Colonic mucosa (tissue), 4 donors: ENCODE measurements at regions not wholly inside any gene's neighbourhood (a gene's known extent, or its start where the extent isn't known, plus 50 kb on each side); places are given as distances from the start of the nearest gene placed in this dataset.

Experiments
- DNase-seq: peaks from one replicate; pipeline ENCODE4 v3.0.0-alpha.2; 2020
- H3K27ac ChIP-seq: fragments of 200-600 bp; one replicate; pipeline ENCODE4 v1.8.0; 2021
- H3K27me3 ChIP-seq: fragments of 200-600 bp; one replicate; pipeline ENCODE4 v1.8.0; 2021
- H3K36me3 ChIP-seq: fragments of 200-600 bp; one replicate; pipeline ENCODE4 v1.8.0; 2021
- H3K4me1 ChIP-seq: fragments of 200-600 bp; one replicate; pipeline ENCODE4 v1.8.0; 2021; ENCODE audit warnings: mild to moderate bottlenecking
- H3K4me3 ChIP-seq: fragments of 200-600 bp; one replicate; pipeline ENCODE4 v1.8.0; 2021
- H3K9ac ChIP-seq, 2 donors: one replicate each; pipeline ENCODE4 v1.7.0; 2013; ENCODE audit warnings: control low read depth in 2 of 2, low read depth in 2 of 2, low read length in 2 of 2
- H3K9me3 ChIP-seq: fragments of 200-600 bp; one replicate; pipeline ENCODE4 v1.8.0; 2021
- CTCF ChIP-seq: fragments of 200-600 bp; IDR thresholded peaks from one replicate; pipeline ENCODE4 v1.8.0; 2022; ENCODE audit warnings: antibody characterized with exemption, mild to moderate bottlenecking
- intact Hi-C: fragments of 100-400 bp; cut with DNase I; formaldehyde crosslinking; loops from one replicate; pipeline ENCODE4 v1.14.1; 2022
- donor health status: healthy.
- donor health status: DM: no; HTN: no; CAD: no.
- donor health status: DM: no; HTN: no; CAD: no.

- Histone ChIP-seq H3K27me3 (no peaks in the 10 kb centered on the region), H3K27ac (no peak overlapping the region), H3K9me3 (no peaks in the 10 kb centered on the region), H3K36me3 (no peaks in the 10 kb centered on the region), H3K4me1 (no peaks in the 10 kb centered on the region), H3K9ac (no peak overlapping the region), H3K4me3 (no peak overlapping the region)
- intact Hi-C loops: no loop called here
- no peak for DNase-seq
- TF ChIP-seq CTCF: no peak
These were observed 182.7 kb upstream of the LDB2 start for GRCh38 chr4:17081179-17081578.

- TF ChIP-seq CTCF: no peak
- intact Hi-C loops: no loop called here
- no peak overlapping the region for H3K9ac ChIP-seq
- no peak for DNase-seq
- H3K4me3 ChIP-seq: no peak overlapping the region
- no peak overlapping the region for H3K27ac ChIP-seq
- H3K27me3 ChIP-seq: no peaks in the 10 kb centered on the region
- H3K36me3 ChIP-seq: no peaks in the 10 kb centered on the region
- no peaks in the 10 kb centered on the region for H3K4me1 ChIP-seq
- H3K9me3 ChIP-seq: no peaks in the 10 kb centered on the region
These were observed 178.7 kb upstream of the LDB2 start for GRCh38 chr4:17077105-17077504.

GRCh38 chr4:17072483-17072882, 174.0 kb upstream of the LDB2 start:
- DNase-seq: no peak
- H3K9ac ChIP-seq: no peak overlapping the region

GRCh38 chr4:17068891-17069290, 170.4 kb upstream of the LDB2 start:
- no peak for DNase-seq
- H3K36me3 ChIP-seq: no peaks in the 10 kb centered on the region

More at GRCh38 chr4:17072483-17072882, 174.0 kb upstream of the LDB2 start:
- intact Hi-C loops: no loop called here
- H3K27me3 ChIP-seq: no peaks in the 10 kb centered on the region
- H3K9me3 ChIP-seq: no peaks in the 10 kb centered on the region
- H3K36me3 ChIP-seq: no peaks in the 10 kb centered on the region
- no peak overlapping the region for H3K4me3 ChIP-seq
- no peak for TF ChIP-seq CTCF
- H3K27ac ChIP-seq: no peak overlapping the region
- H3K4me1 ChIP-seq: no peaks in the 10 kb centered on the region

GRCh38 chr4:17068392-17068791, 169.9 kb upstream of the LDB2 start:
- Histone ChIP-seq H3K9me3 (no peaks in the 10 kb centered on the region), H3K36me3 (no peaks in the 10 kb centered on the region), H3K27me3 (no peaks in the 10 kb centered on the region), H3K4me1 (no peaks in the 10 kb centered on the region), H3K4me3 (no peak overlapping the region), H3K27ac (no peak overlapping the region), H3K9ac (no peak overlapping the region)
- intact Hi-C loops: no loop called here
- no peak for TF ChIP-seq CTCF
- DNase-seq: no peak

More at GRCh38 chr4:17068891-17069290, 170.4 kb upstream of the LDB2 start:
- Histone ChIP-seq H3K4me3 (no peak overlapping the region), H3K9me3 (no peaks in the 10 kb centered on the region), H3K27ac (no peak overlapping the region), H3K9ac (no peak overlapping the region), H3K27me3 (no peaks in the 10 kb centered on the region), H3K4me1 (no peaks in the 10 kb centered on the region)
- no peak for TF ChIP-seq CTCF
- intact Hi-C loops: no loop called here

- no peak for TF ChIP-seq CTCF
- H3K4me1 ChIP-seq: no peaks in the 10 kb centered on the region
- no peaks in the 10 kb centered on the region for H3K36me3 ChIP-seq
- H3K9me3 ChIP-seq: no peaks in the 10 kb centered on the region
- H3K27me3 ChIP-seq: no peaks in the 10 kb centered on the region
- DNase-seq: no peak
- H3K9ac ChIP-seq: no peak overlapping the region
- intact Hi-C loops: no loop called here
- no peak overlapping the region for H3K27ac ChIP-seq
- H3K4me3 ChIP-seq: no peak overlapping the region
These were observed 168.5 kb upstream of the LDB2 start for GRCh38 chr4:17066972-17067371.
